ENCODE measurements at regions not wholly inside any gene's neighbourhood (a gene's known extent, or its start where the extent isn't known, plus 50 kb on each side); places are given as distances from the start of the nearest gene placed in this dataset.

- H3K4me2 ChIP-seq (replicated peaks; ENCODE audit: extremely low read depth, low read length, poor library complexity, severe bottlenecking) = no peak overlapping the region
- WGBS (ENCODE audit: insufficient coverage) = no CpG with 5 or more reads among the region's 1 CpG
Observed at GRCh38 chr4:138734746-138735145, 280.8 kb upstream of the NOCT start.

GRCh38 chr4:138728566-138728965 lies 287.0 kb upstream of the NOCT start:
- Histone ChIP-seq H2AFZ (ENCODE audit: insufficient read depth, low read depth, low read length, poor library complexity, severe bottlenecking) (no peak overlapping the region), H3K79me2 (ENCODE audit: insufficient read depth, low read length) (no peaks in the 10 kb centered on the region), H3K4me3 (replicated peaks in 1 of 3; ENCODE audit: low read depth in 2 of 3, low read length in 3 of 3) (no peak overlapping the region), H3K27me3 (ENCODE audit: control insufficient read depth in 2 of 2, insufficient read depth in 2 of 2, low read length in 2 of 2) (no peaks in the 10 kb centered on the region), H3K4me1 (ENCODE audit: control insufficient read depth in 1 of 2, insufficient read depth in 2 of 2, low read length in 2 of 2) (no peaks in the 10 kb centered on the region), H3K27ac (ENCODE audit: low read depth in 1 of 2, low read length in 2 of 2) (no peak overlapping the region), H3K36me3 (replicated peaks in 1 of 2; ENCODE audit: control insufficient read depth in 1 of 2, insufficient read depth in 2 of 2, low read length in 2 of 2) (no peaks in the 10 kb centered on the region), H4K20me1 (ENCODE audit: insufficient read depth, low read length) (no peaks in the 10 kb centered on the region), H3K9ac (ENCODE audit: insufficient read depth, low read length, poor library complexity, severe bottlenecking) (no peak overlapping the region), H3K9me3 (replicated peaks in 1 of 2; ENCODE audit: control insufficient read depth in 1 of 2, insufficient read depth in 1 of 2, low read length in 2 of 2) (no peaks in the 10 kb centered on the region), H3K4me2 (replicated peaks; ENCODE audit: extremely low read depth, low read length, poor library complexity, severe bottlenecking) (no peak overlapping the region)
- WGBS (ENCODE audit: insufficient coverage) = 100% methylated on average over 1 of the region's 3 CpGs
- DNase-seq = no peak
- Mint-ChIP-seq H3K4me3 (no peak overlapping the region), H3K27me3 (ENCODE audit: low read depth in 3 of 3) (peaks cover 0 to 6% (median 4%) of the 10 kb centered on the region in 3 donors), H3K9me3 (peaks cover 0 to 5% (median 0%) of the 10 kb centered on the region in 7 donors), H3K27ac (no peak overlapping the region), H3K36me3 (no peaks in the 10 kb centered on the region), H3K4me1 (no peaks in the 10 kb centered on the region)
- no peak for TF ChIP-seq CTCF (IDR thresholded peaks at IDR 0.05)
- intact Hi-C loops (cut with micrococcal nuclease) = no loop called here

More at GRCh38 chr4:138734746-138735145, 280.8 kb upstream of the NOCT start:
- no peaks in the 10 kb centered on the region for H3K27me3 ChIP-seq (ENCODE audit: control insufficient read depth in 2 of 2, insufficient read depth in 2 of 2, low read length in 2 of 2)
- DNase-seq = no peak
- H3K36me3 ChIP-seq (replicated peaks in 1 of 2; ENCODE audit: control insufficient read depth in 1 of 2, insufficient read depth in 2 of 2, low read length in 2 of 2) = no peaks in the 10 kb centered on the region
- H3K4me1 ChIP-seq (ENCODE audit: control insufficient read depth in 1 of 2, insufficient read depth in 2 of 2, low read length in 2 of 2) = no peaks in the 10 kb centered on the region
- H3K4me1 Mint-ChIP-seq = no peaks in the 10 kb centered on the region
- no peak overlapping the region for H3K27ac ChIP-seq (ENCODE audit: low read depth in 1 of 2, low read length in 2 of 2)
- intact Hi-C loops (cut with micrococcal nuclease) = no loop called here
- no peak overlapping the region for H3K4me3 ChIP-seq (replicated peaks in 1 of 3; ENCODE audit: low read depth in 2 of 3, low read length in 3 of 3)
- no peak overlapping the region for H3K4me3 Mint-ChIP-seq
- no peaks in the 10 kb centered on the region for H3K36me3 Mint-ChIP-seq
- peaks cover 1 to 2% (median 2%) of the 10 kb centered on the region in 3 donors for H3K27me3 Mint-ChIP-seq (ENCODE audit: low read depth in 3 of 3)
- H3K27ac Mint-ChIP-seq = no peak overlapping the region
- peaks cover 2 to 9% (median 5%) of the 10 kb centered on the region in 7 donors for H3K9me3 Mint-ChIP-seq
- H2AFZ ChIP-seq (ENCODE audit: insufficient read depth, low read depth, low read length, poor library complexity, severe bottlenecking) = no peak overlapping the region
- H3K9me3 ChIP-seq (replicated peaks in 1 of 2; ENCODE audit: control insufficient read depth in 1 of 2, insufficient read depth in 1 of 2, low read length in 2 of 2) = no peaks in the 10 kb centered on the region
- TF ChIP-seq CTCF (IDR thresholded peaks at IDR 0.05) = no peak
- H3K9ac ChIP-seq (ENCODE audit: insufficient read depth, low read length, poor library complexity, severe bottlenecking) = no peak overlapping the region
- no peaks in the 10 kb centered on the region for H3K79me2 ChIP-seq (ENCODE audit: insufficient read depth, low read length)
- no peaks in the 10 kb centered on the region for H4K20me1 ChIP-seq (ENCODE audit: insufficient read depth, low read length)

Data from CD14-positive monocyte (primary cell).